ENCODE measurements at regions not wholly inside any gene's neighbourhood (a gene's known extent, or its start where the extent isn't known, plus 50 kb on each side); places are given as distances from the start of the nearest gene placed in this dataset.
A peak's percentile ranks its signal among the peaks of the same experiment; 100 is the strongest.
"Not testable (repeated sequence)": the region's sequence is repeated elsewhere in the genome, so short reads cannot be mapped to it uniquely, and the experiment has no call there.

DNA sequence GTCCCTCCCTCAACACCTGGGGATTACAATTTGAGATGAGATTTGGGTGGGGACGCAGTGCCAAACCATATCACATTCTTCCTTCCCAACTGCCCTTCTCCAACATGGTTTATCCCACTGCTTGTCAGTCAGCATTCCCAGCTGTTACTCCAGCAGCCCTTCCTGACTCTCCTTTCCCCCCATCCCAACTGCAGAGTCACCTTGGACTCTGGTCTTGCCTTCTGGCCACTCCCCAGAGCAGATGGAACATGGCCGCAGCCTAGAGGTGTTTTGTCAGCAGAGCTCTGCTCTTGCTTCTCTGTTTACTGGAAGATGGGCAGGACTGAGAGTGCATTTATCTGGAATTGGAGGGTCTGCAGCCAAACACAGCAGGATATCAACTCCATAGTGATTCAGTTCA is 51.2 kb upstream of the MEX3C start:
- no peak for ATAC-seq
- no peak for DNase-seq (ENCODE audit: low spot score)
- intact Hi-C loops (cut with DNase I), result no loop called here

DNA sequence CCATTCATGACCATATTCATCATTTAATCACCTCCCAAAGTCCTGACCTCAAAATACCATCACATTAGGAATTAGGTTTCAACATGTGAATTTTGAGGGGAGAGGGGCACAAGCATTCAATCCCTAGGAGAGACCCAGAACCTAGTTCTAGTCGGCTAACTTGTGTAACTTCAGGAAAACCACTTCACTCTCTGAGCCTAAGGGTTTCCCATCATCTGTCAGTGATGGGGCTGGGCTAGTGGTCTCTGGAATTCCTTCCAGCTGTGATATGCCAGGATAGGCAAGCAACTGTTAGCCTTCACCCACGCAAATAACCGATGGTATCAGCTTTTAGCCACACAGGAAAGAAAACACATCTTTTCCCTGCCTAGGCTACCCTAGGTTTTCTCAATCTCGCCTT is 52.5 kb upstream of the MEX3C start:
- ATAC-seq (no peak), DNase-seq (ENCODE audit: low spot score) (no peak)
- intact Hi-C loops (cut with DNase I), result no loop called here

DNA sequence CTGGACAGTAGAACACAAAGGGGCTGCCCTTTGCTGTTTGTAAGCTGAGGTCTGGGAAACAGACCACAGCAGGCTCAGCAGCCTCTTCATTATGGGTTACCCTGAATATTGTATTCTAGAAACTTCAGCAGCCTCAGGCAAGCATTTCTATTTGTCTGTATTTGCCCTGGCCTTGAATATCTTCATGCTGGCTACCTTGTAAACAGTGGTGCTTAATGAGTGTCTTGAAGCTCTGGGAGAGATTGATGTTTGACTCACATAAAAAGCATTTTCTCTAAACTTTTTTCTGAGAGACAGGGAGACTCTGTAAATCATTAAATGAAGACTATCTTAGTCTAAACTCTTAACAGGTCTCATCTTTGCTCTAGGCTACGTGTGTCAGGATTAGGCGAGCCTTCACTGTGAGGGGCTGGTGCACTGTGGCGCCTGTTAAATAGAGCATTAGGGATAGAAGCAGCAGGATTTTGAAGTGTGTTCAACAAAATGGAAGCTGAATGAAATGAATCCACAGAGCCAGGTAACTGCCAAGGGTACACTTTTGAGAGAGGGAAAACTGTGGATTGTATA is 53.1 kb upstream of the MEX3C start:
- ATAC-seq (no peak), DNase-seq (ENCODE audit: low spot score) (no peak)
- intact Hi-C loops (cut with DNase I), result no loop called here

DNA sequence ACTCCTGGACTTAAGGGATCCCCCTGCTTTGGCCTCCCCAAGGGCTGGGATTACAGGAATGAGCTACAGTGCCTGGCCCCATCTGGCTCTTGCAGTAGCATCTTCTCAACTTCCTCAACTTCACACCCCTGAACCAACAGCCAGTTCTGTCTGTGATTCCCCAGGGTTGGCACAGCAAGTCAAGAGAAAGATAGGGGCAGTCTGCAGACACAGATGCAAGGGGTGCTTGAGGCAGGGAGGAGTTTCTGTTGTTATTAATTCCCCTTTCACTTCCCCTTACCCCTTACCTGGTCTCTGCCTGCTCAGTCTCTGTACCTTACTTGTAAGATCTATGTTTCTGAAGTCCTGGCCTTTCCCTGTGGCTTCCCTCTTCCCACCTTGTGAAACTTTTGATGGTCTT is 54.1 kb upstream of the MEX3C start:
- DNase-seq (ENCODE audit: low spot score) (no peak), ATAC-seq (no peak)
- intact Hi-C loops (cut with DNase I), result no loop called here

DNA sequence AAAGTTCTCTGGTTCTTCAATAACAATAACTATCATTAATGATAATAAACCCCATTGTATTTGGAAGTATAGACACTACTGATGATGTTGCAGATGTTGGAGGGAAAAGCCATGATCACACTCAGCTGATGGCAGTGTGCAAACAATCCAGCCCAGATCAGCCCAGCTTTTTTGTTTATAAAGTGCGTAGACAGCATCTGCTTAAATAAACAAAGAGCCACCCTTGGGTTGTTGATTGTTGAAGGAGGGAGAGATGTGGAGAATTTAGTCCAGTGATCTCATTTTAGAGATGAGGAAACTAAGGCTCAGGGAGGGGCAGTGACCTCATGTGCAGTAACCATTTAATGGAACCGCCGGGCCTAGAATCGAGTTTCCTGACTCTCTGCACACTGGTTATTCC is 56.0 kb upstream of the MEX3C start:
- ATAC-seq, result no peak
- no peak for DNase-seq (ENCODE audit: low spot score)

DNA sequence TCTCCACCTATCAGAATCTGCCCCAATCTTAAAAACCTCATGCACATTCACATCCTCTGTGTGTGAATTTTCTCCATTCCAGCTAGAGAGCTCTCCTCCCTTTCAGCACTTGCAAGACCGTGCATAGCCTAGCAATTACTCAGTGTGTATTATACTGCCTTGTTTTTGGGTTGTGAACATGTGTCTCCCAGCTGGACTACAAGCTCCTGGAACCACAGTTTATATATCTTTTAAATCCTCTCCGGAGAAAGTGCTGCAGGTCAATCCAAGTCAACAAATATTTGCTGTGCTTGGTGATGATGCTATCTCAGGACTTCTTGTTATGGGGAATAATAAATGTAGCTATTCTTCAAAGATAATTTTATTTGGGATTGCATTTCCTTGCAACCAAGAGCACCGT is 58.2 kb upstream of the MEX3C start:
- ATAC-seq, result no peak
- no peak for DNase-seq (ENCODE audit: low spot score)
- intact Hi-C loops (cut with DNase I), result no loop called here

More for the DNA sequence above, 56.0 kb upstream of the MEX3C start:
- intact Hi-C loops (cut with DNase I), result no loop called here

DNA sequence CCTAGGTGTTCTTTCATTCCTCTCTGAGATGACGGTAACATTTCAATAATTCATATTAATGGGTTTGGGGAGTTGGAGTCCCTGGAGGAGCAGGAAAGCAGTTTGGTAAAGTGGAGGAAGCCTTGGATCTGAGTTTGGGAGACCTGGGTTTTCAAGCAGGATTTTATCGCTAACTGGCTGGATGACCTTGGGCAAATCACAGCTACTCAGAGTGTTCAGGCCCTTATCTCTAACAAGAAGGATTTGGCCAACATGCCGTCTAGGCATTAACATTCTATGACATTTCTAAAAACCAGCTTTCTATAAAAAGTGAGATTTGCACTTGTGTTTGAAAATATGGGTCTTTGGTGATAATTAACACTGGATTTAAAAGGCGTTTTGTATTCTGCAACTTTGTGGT is 59.7 kb upstream of the MEX3C start:
- intact Hi-C loops (cut with DNase I), result no loop called here
- ATAC-seq, result no peak
- no peak for DNase-seq (ENCODE audit: low spot score)

DNA sequence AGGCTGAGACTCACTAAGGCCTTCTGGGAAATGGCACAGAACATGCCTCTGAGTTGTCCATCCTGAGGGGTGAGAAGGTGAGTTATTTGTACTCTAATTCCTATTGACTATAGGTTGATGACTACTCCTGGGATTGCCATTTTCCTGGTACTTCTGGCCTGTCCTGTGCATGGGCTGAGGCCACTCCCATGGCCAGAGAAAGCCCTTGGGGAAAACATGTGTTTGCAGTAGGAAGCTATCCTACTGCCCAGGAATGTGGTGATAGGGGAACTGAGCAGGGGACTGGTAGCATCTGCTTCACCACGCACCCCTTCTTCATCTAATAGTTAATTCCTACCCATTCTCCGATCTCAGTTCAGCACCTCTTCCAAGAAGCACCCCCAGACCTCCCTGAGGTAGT is 62.6 kb upstream of the MEX3C start:
- intact Hi-C loops (cut with DNase I), result no loop called here
- ATAC-seq (no peak), DNase-seq (ENCODE audit: low spot score) (no peak)

DNA sequence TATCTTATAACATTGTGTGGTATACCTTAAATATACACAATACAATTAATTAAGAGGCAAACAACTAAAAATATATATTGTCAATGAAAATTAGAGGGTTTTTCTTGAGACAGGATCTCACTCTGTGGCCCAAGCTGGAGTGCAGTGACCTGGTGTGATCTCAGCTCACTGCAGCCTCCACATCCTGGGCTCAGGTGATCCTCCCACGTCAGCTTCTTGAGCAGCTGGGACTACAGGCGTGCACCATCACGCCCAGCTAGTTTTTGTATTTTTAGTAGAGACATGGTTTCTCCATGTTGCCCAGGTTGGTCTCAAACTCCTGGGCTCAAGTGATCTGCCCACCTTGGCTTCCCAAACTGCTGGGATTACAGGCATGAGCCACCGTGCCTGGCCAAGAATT is 68.6 kb upstream of the MEX3C start:
- intact Hi-C loops (cut with DNase I); ATAC-seq; DNase-seq (ENCODE audit: low spot score): not testable (repeated sequence)

DNA sequence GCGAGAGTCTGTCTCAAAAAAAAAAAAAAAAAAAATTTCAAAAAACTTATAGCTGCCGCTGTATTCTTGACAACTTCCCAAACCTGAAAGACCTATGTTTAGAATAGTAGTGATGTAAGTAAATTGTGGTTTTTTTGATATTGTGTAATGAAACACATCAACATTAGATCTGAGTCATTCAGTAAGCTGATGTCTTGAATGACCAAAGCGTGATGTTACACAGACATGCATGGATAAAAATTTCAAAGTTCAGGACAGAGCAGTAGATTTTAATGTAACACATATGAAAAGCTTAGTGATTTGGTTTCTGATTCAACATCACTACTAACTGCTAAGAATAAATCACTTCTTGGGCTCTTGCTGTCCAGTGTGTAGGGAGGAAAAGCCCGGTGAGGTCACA is 69.3 kb upstream of the MEX3C start:
- no peak for DNase-seq (ENCODE audit: low spot score)
- no peak for ATAC-seq

DNA sequence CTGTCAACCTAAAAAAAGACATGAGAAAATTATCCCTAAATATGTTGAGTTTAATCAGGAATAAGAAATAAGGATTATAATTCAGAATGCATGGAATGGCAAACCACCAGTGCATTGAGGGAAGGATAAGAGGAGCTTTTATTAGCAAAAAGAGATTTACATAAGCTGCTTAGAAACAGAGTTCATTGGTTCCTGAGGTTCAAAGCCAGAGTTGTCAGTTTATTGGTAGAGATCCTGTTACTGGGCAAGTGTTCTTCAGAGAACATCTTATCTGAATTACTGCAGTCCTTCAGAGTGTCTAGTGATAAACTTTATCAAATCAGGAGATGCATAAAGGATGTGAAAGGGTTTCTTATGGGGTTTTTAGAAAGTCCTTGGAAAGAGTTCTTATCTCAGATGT is 76.0 kb upstream of the MEX3C start:
- intact Hi-C loops (cut with DNase I), result no loop called here
- ATAC-seq (no peak), DNase-seq (ENCODE audit: low spot score) (no peak)

More for the DNA sequence above, 69.3 kb upstream of the MEX3C start:
- intact Hi-C loops (cut with DNase I), result no loop called here

DNA sequence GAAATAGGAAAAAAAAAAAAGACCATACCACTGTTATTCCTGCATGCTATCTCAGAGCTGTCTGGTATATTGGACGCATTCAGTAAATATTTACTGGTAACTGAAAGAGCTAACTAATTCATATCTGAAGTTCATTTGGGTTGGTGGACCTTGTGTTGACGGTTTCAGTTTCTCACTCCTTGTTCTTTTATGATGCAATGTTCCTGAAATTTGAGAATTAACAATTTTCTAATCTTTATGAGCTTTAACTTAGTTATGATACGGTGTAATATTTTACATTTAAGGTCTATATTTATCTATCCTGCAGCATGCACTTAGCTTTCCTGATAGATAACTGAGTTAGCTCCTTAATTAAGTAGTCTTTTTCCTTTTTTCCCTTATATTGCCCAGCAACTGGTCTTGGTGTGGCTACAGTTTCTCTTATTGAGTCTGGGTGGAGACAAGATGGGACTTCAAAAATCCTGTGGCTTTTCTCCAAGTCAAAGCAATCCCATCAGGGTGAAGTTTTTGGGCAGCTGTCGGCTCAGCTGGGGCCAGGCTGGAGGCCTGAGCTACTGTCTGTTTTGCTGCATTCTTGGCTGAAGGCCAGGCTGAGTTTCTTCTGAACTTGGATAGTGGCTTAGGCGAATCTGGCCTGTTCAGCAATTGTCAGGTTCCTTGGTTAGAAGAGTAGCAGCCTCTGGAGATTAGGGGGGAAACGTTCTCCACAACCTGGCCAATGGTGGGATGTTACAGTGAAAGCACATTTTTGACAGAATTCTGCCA is 78.4 kb upstream of the MEX3C start:
- ATAC-seq (no peak), DNase-seq (ENCODE audit: low spot score) (peak; percentile 68)
- intact Hi-C loops (cut with DNase I), result no loop called here

DNA sequence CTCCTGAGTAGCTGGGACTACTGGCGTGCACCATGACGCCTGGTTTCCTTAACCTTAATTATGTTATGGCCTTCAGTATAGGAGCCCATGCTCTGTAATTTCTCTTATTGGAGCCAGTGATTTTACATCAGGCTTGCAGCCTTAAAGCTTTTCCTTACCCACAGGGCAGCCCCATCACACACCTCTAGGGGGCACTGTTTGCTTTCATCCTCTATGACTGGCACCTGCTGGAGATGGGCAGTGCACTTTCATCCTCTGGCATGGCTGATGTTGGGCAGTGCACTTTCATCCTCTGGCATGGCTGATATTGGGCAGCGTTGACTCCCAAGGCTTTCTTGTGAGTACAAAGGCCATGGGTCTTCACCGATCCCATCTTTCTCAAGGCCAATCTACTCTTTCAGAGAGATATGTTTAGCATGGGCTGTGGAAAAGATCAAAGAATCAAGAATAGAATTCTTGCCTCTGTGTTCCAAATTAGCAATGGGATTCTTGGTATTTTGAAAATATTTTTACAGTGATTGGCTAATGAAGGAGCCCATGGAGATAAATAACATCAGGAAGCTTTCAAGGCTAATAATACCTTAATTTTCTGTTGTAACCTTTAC is 80.7 kb upstream of the MEX3C start:
- intact Hi-C loops (cut with DNase I), result no loop called here
- ATAC-seq, result no peak
- no peak for DNase-seq (ENCODE audit: low spot score)

DNA sequence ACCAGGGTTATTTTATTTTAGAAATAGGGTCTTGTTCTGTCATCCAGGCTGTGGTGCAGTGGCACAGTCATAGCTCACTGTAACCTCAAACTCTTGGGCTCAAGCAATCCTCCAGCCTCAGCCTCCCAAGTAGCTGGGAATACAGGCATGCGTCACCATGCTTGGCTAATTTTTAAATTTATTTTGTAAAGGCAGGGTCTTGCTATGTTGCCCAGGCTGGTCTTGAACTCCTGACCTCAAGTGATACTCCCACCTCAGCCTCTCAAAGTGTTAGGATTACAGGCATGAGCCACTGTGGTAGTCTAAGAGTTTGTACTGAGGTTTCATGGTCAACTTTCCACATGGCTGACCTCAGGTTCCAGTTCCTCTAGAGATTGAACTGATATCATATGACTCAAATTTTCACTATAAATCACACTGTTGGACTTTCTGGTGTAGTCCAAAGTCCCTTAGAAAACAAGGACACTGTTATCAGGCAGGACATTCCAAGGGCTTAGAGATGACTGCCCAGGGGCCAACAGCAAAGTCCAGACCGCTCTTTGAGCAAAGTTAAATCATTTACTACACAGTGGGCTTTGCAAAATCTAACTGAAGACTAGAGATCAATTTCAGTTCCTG is 82.0 kb upstream of the MEX3C start:
- intact Hi-C loops (cut with DNase I), result no loop called here
- ATAC-seq, result no peak
- no peak for DNase-seq (ENCODE audit: low spot score)

DNA sequence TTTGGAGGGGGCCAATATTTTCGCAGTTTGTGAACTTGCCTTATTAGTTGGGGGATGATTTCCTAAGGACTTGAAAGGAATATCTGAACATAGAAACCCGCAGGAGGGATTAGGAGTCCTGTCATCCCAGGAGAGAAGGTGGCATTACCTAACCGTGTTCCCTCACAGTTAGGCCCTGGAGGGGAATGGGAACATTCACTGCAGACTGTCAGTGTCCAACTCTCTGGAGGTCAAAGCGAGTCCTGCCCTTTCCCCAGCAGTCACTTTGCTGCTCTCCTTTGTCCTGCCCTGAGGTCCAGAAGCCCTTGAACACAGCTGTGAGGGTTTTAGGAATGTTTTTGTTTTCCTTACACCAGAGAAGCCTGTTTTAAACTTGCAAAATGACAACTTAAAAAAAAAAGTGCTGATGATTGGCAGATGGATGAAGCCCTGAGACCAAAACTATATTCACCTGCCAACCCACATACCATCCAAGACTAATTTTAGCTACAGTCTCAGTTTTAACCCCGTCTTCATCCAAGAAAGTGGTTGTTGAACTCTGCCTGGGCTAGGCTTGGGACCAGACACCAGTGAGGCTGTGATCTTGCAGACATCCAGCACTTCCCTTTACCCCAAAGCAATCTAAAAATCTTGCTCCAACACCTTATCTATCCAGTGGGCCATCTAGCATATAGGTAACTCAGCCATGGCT is 90.5 kb upstream of the MEX3C start:
- ATAC-seq (no peak), DNase-seq (ENCODE audit: low spot score) (no peak)
- intact Hi-C loops (cut with DNase I), result no loop called here

DNA sequence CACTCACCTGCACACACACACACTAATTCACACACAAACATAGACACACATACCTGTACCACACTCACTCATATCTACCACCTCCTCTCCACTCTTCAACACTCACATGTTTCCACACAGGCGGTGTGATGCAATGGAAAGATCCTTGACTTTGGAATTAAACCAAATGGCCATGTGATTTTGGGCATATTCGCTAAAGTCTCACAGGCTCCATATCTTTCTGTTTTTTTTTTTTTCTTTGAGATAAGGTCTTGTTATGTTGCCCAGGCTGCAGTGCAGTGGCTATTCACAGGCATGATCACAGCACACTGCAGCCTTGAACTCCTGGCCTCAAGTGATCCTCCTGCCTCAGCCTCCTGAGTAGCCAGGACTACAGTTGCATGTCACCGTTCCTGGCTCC is 91.1 kb upstream of the MEX3C start:
- intact Hi-C loops (cut with DNase I), result no loop called here
- no peak for ATAC-seq

DNA sequence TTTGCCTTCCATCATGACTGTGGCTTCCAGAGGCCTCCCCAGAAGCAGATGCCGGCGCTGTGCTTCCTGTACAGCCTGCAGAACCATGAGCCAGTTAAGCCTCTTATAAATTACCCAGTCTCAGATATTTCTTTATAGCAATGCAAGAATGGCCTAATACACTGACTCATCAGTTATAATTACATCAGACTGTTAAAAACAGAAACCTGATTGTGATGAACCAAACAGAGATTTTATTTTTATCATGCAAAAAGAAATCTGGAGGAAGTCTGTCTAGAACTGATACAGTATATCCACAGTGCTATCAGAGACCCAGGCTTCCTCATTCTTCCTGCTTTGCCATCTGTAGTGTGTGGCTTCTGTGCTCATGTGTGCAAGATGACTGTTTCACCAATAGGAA is 93.4 kb upstream of the MEX3C start:
- DNase-seq (ENCODE audit: low spot score) (no peak), ATAC-seq (no peak)
- intact Hi-C loops (cut with DNase I), result no loop called here

More for the DNA sequence above, 91.1 kb upstream of the MEX3C start:
- DNase-seq (ENCODE audit: low spot score), result no peak

DNA sequence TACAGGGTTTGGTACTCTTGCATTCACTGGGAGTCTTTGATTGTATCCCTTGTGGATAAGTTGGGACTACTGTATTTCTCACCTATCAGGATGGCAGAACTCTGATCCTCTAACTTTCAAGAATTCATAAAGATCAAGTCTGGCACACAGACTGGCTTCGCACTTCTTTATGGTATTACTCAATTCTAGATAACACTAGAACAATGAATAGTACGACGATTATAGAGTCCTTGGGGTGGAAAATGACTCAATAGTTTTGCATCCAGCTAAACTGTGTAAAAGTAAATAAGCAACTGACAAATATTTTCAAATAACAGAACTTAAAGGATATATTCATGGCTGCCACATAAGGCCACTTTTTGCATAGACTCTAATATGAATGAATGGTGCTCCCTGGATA is 103.4 kb upstream of the MEX3C start:
- intact Hi-C loops (cut with DNase I), result no loop called here
- DNase-seq (ENCODE audit: low spot score) (no peak), ATAC-seq (no peak)

DNA sequence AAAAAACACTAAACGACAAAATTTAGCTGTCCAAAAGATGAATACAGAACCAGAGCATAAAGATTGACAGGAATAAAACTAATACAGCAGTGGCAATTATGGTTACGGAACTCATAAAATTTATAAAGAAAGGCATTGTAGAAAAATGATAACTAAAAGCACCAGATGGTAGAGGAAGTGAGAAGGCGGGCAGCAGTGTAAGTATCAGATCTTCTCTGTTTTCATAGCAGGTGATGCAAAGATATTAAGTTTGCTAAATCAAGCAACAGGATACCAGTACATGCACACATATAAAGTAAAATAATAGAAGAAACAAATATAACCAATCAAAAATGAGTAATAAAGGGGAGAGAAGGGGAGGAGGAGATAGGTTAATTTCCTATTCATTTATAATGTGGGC is 103.9 kb upstream of the MEX3C start:
- intact Hi-C loops (cut with DNase I), result no loop called here
- ATAC-seq, result no peak
- no peak for DNase-seq (ENCODE audit: low spot score)

DNA sequence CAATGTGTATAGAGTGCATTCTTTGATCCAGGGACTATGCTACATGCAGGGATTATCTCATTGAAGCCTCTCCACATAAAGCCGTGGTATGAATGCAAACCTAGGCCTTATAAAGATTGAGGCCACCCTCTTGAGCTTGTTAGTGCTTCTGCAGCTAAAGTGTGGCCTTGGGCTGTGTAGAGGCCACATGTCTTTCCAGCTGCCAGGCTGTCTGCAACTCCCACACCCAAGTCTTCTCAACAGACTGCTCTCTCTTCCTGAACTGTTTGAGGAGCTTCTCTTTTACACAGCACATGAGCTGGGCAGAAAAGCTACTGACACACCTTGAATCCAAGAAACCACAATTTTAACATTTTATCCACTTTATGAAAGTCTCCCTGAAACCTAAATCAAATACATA is 119.2 kb upstream of the MEX3C start:
- DNase-seq (ENCODE audit: low spot score), result no peak
- no peak for ATAC-seq
- intact Hi-C loops (cut with DNase I), result no loop called here
